HEK293 (cell line): ENCODE measurements at regions not wholly inside any gene's neighbourhood (a gene's known extent, or its start where the extent isn't known, plus 50 kb on each side); places are given as distances from the start of the nearest gene placed in this dataset.

Source experiments
- CTCF ChIA-PET: fragments of 350-600 bp; formaldehyde crosslinking; extraction: SDS; loops from one replicate; lab custom pipeline; 2021; ENCODE audit warnings: antibody characterized with exemption; lab: Yijun Ruan, JAX
- POLR2A ChIA-PET: fragments of 300-600 bp; formaldehyde crosslinking; extraction: SDS; loops from one replicate; lab custom pipeline; 2020; ENCODE audit warnings: antibody characterized with exemption, inconsistent platforms; lab: Yijun Ruan, JAX
- H3K27ac ChIP-seq: fragments of 200-500 bp; sonication (Bioruptor generic); 2 replicates; pipeline ENCODE4 v1.5.1; 2014; ENCODE audit warnings: low read depth, low read length, control low read depth, inconsistent platforms; ENCODE audit errors: extremely low read depth
- H3K36me3 ChIP-seq, 2 experiments: fragments of 200-500 bp in 1 of 2; sonication (Bioruptor generic) in 1 of 2; 1 replicate in 1 of 2; 2 replicates in 1 of 2; pipeline ENCODE4 v1.5.1; 2014 to 2017; ENCODE audit warnings: inconsistent platforms in 2 of 2, low read length in 2 of 2; ENCODE audit not compliant: control insufficient read depth in 2 of 2, insufficient read depth in 1 of 2
- H3K4me1 ChIP-seq: fragments of 200-500 bp; sonication (Bioruptor generic); 2 replicates; pipeline ENCODE4 v1.5.1; 2014; ENCODE audit warnings: mild to moderate bottlenecking, low read length, inconsistent platforms; ENCODE audit not compliant: control insufficient read depth, insufficient read depth
- H3K4me3 ChIP-seq: 2 replicates; pipeline ENCODE4 v1.5.1; 2011; ENCODE audit warnings: low read depth, mild to moderate bottlenecking, control low read depth, low read length, moderate library complexity
- H3K9me3 ChIP-seq: fragments of 200-500 bp; sonication (Bioruptor generic); 2 replicates; pipeline ENCODE4 v1.5.1; 2014; ENCODE audit warnings: low read depth, low read length, inconsistent platforms; ENCODE audit not compliant: control insufficient read depth, insufficient read depth
- ATF2 ChIP-seq: fragments of 450-650 bp; formaldehyde crosslinking; IDR thresholded peaks from 2 replicates; pipeline ENCODE4 v1.5.1; 2016; ENCODE audit warnings: missing biosample characterization, missing genetic modification characterization, low read depth
- BCL11A ChIP-seq: fragments of 450-650 bp; formaldehyde crosslinking; IDR thresholded peaks from 2 replicates; pipeline ENCODE4 v1.5.1; 2016; ENCODE audit warnings: low read depth, missing biosample characterization, missing genetic modification characterization
- BCL11B ChIP-seq: fragments of 450-650 bp; formaldehyde crosslinking; IDR thresholded peaks from 2 replicates; pipeline ENCODE4 v1.5.1; 2016; ENCODE audit warnings: low read depth, missing biosample characterization, missing genetic modification characterization
- BCL6B ChIP-seq: fragments of 450-650 bp; formaldehyde crosslinking; IDR thresholded peaks from 2 replicates; pipeline ENCODE4 v1.5.1; 2017; ENCODE audit warnings: missing biosample characterization, missing genetic modification characterization
- GLIS2 ChIP-seq: fragments of 450-650 bp; formaldehyde crosslinking; IDR thresholded peaks from 2 replicates; pipeline ENCODE4 v1.5.1; 2016; ENCODE audit warnings: missing biosample characterization, missing genetic modification characterization
- MZF1 ChIP-seq: fragments of 450-650 bp; formaldehyde crosslinking; IDR thresholded peaks from 2 replicates; pipeline ENCODE4 v1.5.1; 2017; ENCODE audit warnings: missing biosample characterization, missing genetic modification characterization, borderline replicate concordance
- PRDM2 ChIP-seq: fragments of 450-650 bp; formaldehyde crosslinking; IDR thresholded peaks from 2 replicates; pipeline ENCODE4 v1.5.1; 2016; ENCODE audit warnings: missing biosample characterization, missing genetic modification characterization, borderline replicate concordance
- YY1 ChIP-seq: fragments of 450-650 bp; formaldehyde crosslinking; IDR thresholded peaks from 2 replicates; pipeline ENCODE4 v1.5.1; 2018; ENCODE audit warnings: missing biosample characterization, missing genetic modification characterization
- ZBTB1 ChIP-seq: fragments of 450-650 bp; formaldehyde crosslinking; IDR thresholded peaks from 2 replicates; pipeline ENCODE4 v1.5.1; 2016; ENCODE audit warnings: missing biosample characterization, missing genetic modification characterization
- ZNF175 ChIP-seq: fragments of 450-650 bp; formaldehyde crosslinking; IDR thresholded peaks from 2 replicates; pipeline ENCODE4 v1.5.1; 2016; ENCODE audit warnings: missing biosample characterization, missing genetic modification characterization
- ZNF184 ChIP-seq: fragments of 450-650 bp; IDR thresholded peaks from 2 replicates; pipeline ENCODE4 v1.5.1; 2018; ENCODE audit warnings: missing biosample characterization, mild to moderate bottlenecking, missing genetic modification characterization
- ZNF2 ChIP-seq: fragments of 450-650 bp; formaldehyde crosslinking; IDR thresholded peaks from 2 replicates; pipeline ENCODE4 v1.5.1; 2016; ENCODE audit warnings: missing biosample characterization, missing genetic modification characterization
- ZNF211 ChIP-seq: fragments of 450-650 bp; formaldehyde crosslinking; IDR thresholded peaks from 2 replicates; pipeline ENCODE4 v1.5.1; 2016; ENCODE audit warnings: low read depth, missing biosample characterization, missing genetic modification characterization
- ZNF292 ChIP-seq: fragments of 450-650 bp; formaldehyde crosslinking; IDR thresholded peaks from 2 replicates; pipeline ENCODE4 v1.5.1; 2016; ENCODE audit warnings: low read depth, missing biosample characterization, missing genetic modification characterization, borderline replicate concordance
- ZNF544 ChIP-seq: fragments of 450-650 bp; formaldehyde crosslinking; IDR thresholded peaks from 2 replicates; pipeline ENCODE4 v1.5.0; 2017; ENCODE audit warnings: missing biosample characterization, missing genetic modification characterization
- ZNF561 ChIP-seq: fragments of 450-650 bp; IDR thresholded peaks from 2 replicates; pipeline ENCODE4 v1.5.1; 2018; ENCODE audit warnings: missing biosample characterization, missing genetic modification characterization, borderline replicate concordance
- ZNF585B ChIP-seq: fragments of 450-650 bp; formaldehyde crosslinking; IDR thresholded peaks from 2 replicates; pipeline ENCODE4 v1.5.1; 2016; ENCODE audit warnings: missing biosample characterization, missing genetic modification characterization
- ZNF596 ChIP-seq: fragments of 450-650 bp; IDR thresholded peaks from 2 replicates; pipeline ENCODE4 v1.5.0; 2018; ENCODE audit warnings: missing biosample characterization, mild to moderate bottlenecking, missing genetic modification characterization, moderate library complexity
- ZNF610 ChIP-seq: fragments of 450-650 bp; formaldehyde crosslinking; IDR thresholded peaks from 2 replicates; pipeline ENCODE4 v1.5.1; 2016; ENCODE audit warnings: missing biosample characterization, missing genetic modification characterization, borderline replicate concordance
- ZNF791 ChIP-seq: fragments of 450-650 bp; formaldehyde crosslinking; IDR thresholded peaks from 2 replicates; pipeline ENCODE4 v1.5.1; 2016; ENCODE audit warnings: missing biosample characterization, missing genetic modification characterization

- TF ChIP-seq PRDM2 (tag by site-specific recombination) (no peak), BCL11A (tag by site-specific recombination) (no peak), ZBTB1 (tag by site-specific recombination) (no peak), ZNF791 (no peak)
- TF ChIP-seq, all 188 proteins: peak for 0
These were observed 945.7 kb downstream of the SQOR start (continued) for GRCh38 chr15:46580487-46580886.

- ChIA-PET CTCF (no interaction called here), POLR2A (no interaction called here)
- Histone ChIP-seq H3K4me1 (no peaks in the 10 kb centered on the region), H3K36me3 (no peaks in the 10 kb centered on the region), H3K4me3 (no peak overlapping the region), H3K27ac (no peak overlapping the region), H3K9me3 (no peaks in the 10 kb centered on the region)
- TF ChIP-seq ZNF184 (tag by site-specific recombination) (no peak), ZNF2 (no peak), ZNF585B (tag by site-specific recombination) (no peak), PRDM2 (tag by site-specific recombination) (no peak)
These were observed 946.1 kb downstream of the SQOR start for GRCh38 chr15:46580924-46581323.

GRCh38 chr15:46589088-46589487, 954.3 kb downstream of the SQOR start:
- ChIA-PET POLR2A (no interaction called here), CTCF (no interaction called here)
- H3K4me1 ChIP-seq = no peaks in the 10 kb centered on the region
- H3K27ac ChIP-seq = no peak overlapping the region
- H3K36me3 ChIP-seq = no peaks in the 10 kb centered on the region
- H3K4me3 ChIP-seq = no peak overlapping the region
- no peaks in the 10 kb centered on the region for H3K9me3 ChIP-seq
- TF ChIP-seq MZF1 (no peak), ZNF610 (tag by site-specific recombination) (no peak), GLIS2 (tag by site-specific recombination) (no peak), ZNF211 (tag by site-specific recombination) (no peak), BCL11B (tag by site-specific recombination) (no peak), ZNF561 (tag by site-specific recombination) (no peak), ZNF292 (no peak), ZNF596 (no peak), ZNF175 (tag by site-specific recombination) (no peak), ATF2 (tag by site-specific recombination) (no peak), ZNF585B (tag by site-specific recombination) (no peak), BCL6B (no peak), ZNF544 (tag by site-specific recombination) (no peak), YY1 (no peak)
